Parathyroid adenoma (tissue), 2 donors: ENCODE measurements at regions not wholly inside any gene's neighbourhood (a gene's known extent, or its start where the extent isn't known, plus 50 kb on each side); places are given as distances from the start of the nearest gene placed in this dataset.

Experiments
- H2AFZ ChIP-seq: fragments of 300-600 bp; sonication (generic); one replicate; pipeline ENCODE4 v1.7.0; 2017; ENCODE audit warnings: antibody characterized with exemption, mild to moderate bottlenecking
- H3K27ac ChIP-seq: fragments of 300-600 bp; sonication (generic); one replicate; pipeline ENCODE4 v1.7.0; 2017
- H3K27me3 ChIP-seq: fragments of 300-600 bp; sonication (generic); one replicate; pipeline ENCODE4 v1.7.0; 2017; ENCODE audit warnings: low read length; ENCODE audit not compliant: control insufficient read depth, insufficient read depth
- H3K36me3 ChIP-seq: fragments of 300-600 bp; sonication (generic); one replicate; pipeline ENCODE4 v1.7.0; 2017; ENCODE audit warnings: low read length; ENCODE audit not compliant: control insufficient read depth, insufficient read depth
- H3K4me1 ChIP-seq: fragments of 300-600 bp; sonication (generic); one replicate; pipeline ENCODE4 v1.7.0; 2017; ENCODE audit warnings: control low read depth
- H3K4me2 ChIP-seq: fragments of 300-600 bp; sonication (generic); one replicate; pipeline ENCODE4 v1.7.0; 2017; ENCODE audit warnings: low read length
- H3K4me3 ChIP-seq: fragments of 300-600 bp; sonication (generic); one replicate; pipeline ENCODE4 v1.7.0; 2017; ENCODE audit warnings: low read depth, low read length
- H3K79me2 ChIP-seq: fragments of 300-600 bp; sonication (generic); one replicate; pipeline ENCODE4 v1.7.0; 2017; ENCODE audit warnings: control low read depth
- H3K9ac ChIP-seq: fragments of 300-600 bp; sonication (generic); one replicate; pipeline ENCODE4 v1.7.0; 2017; ENCODE audit warnings: mild to moderate bottlenecking
- H3K9me3 ChIP-seq: fragments of 300-600 bp; sonication (generic); one replicate; pipeline ENCODE4 v1.7.0; 2017; ENCODE audit warnings: low read length; ENCODE audit not compliant: control insufficient read depth
- CTCF ChIP-seq: fragments of 300-600 bp; sonication (generic); IDR thresholded peaks from one replicate; pipeline ENCODE4 v1.7.0; 2017; ENCODE audit warnings: antibody characterized with exemption, mild to moderate bottlenecking
- donor health status: primary hyperparathyroidism.

GRCh38 chr16:82236875-82237274, 66.9 kb upstream of the MPHOSPH6 start:
- Histone ChIP-seq H3K79me2 (no peaks in the 10 kb centered on the region), H2AFZ (no peak overlapping the region), H3K27ac (no peak overlapping the region), H3K4me2 (no peak overlapping the region), H3K36me3 (no peaks in the 10 kb centered on the region), H3K4me3 (no peak overlapping the region), H3K9ac (no peak overlapping the region), H3K9me3 (no peaks in the 10 kb centered on the region), H3K27me3 (no peaks in the 10 kb centered on the region), H3K4me1 (no peaks in the 10 kb centered on the region)
- TF ChIP-seq CTCF = no peak

- Histone ChIP-seq H3K36me3 (no peaks in the 10 kb centered on the region), H3K4me3 (no peak overlapping the region), H3K27me3 (no peaks in the 10 kb centered on the region), H3K9me3 (no peaks in the 10 kb centered on the region), H3K9ac (no peak overlapping the region), H3K4me2 (no peak overlapping the region), H3K79me2 (no peaks in the 10 kb centered on the region), H2AFZ (no peak overlapping the region), H3K4me1 (no peaks in the 10 kb centered on the region), H3K27ac (no peak overlapping the region)
- TF ChIP-seq CTCF = no peak
Observed at GRCh38 chr16:82236415-82236814, 66.4 kb upstream of the MPHOSPH6 start.

GRCh38 chr16:82232806-82233205, 62.8 kb upstream of the MPHOSPH6 start:
- Histone ChIP-seq H3K4me2 (no peak overlapping the region), H2AFZ (no peak overlapping the region), H3K36me3 (no peaks in the 10 kb centered on the region), H3K27ac (no peak overlapping the region), H3K9me3 (no peaks in the 10 kb centered on the region), H3K79me2 (no peaks in the 10 kb centered on the region), H3K4me3 (no peak overlapping the region), H3K4me1 (no peaks in the 10 kb centered on the region), H3K9ac (no peak overlapping the region), H3K27me3 (no peaks in the 10 kb centered on the region)
- TF ChIP-seq CTCF = no peak

GRCh38 chr16:82231008-82231787, 61.2 kb upstream of the MPHOSPH6 start:
- Histone ChIP-seq H2AFZ (no peak overlapping the region), H3K4me3 (no peak overlapping the region), H3K79me2 (no peaks in the 10 kb centered on the region), H3K9me3 (no peaks in the 10 kb centered on the region), H3K9ac (no peak overlapping the region), H3K4me2 (no peak overlapping the region), H3K4me1 (no peaks in the 10 kb centered on the region), H3K27me3 (no peaks in the 10 kb centered on the region), H3K27ac (no peak overlapping the region), H3K36me3 (no peaks in the 10 kb centered on the region)
- no peak for TF ChIP-seq CTCF
